ENCODE measurements at regions not wholly inside any gene's neighbourhood (a gene's known extent, or its start where the extent isn't known, plus 50 kb on each side); places are given as distances from the start of the nearest gene placed in this dataset.

DNA sequence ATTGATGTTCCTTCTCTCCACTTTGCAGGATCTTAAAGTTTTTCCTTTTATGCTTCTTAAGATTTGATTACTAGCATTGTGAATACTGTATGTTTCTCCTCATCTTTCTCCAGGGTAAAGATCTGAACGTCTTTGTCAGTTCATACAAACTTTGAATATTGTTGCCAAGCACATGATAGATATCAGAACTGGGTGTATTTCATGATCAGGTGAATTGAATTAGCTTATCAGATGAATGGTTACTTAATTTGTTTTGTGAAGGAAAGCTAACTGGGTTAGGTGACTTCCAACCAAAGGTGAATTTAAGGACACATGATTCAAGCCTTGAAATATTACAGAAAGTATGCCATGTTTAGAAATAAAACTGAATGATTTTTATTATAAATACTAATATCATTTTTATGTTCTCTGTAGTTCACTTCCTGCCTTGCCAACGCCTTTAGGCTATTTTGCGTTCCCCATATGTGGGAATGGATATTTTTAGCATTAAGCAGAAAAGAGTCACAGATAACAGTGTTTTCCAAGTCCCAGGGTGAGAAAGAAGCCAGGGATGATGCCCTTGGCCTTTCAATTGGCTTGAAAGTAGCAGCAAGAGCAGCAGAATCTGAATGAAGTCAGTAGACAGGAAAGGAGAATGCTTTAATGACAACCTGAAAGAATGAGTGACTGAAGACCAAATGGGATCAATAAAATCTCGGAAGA lies 752.1 kb downstream of the NCAM2 start:
- TF ChIP-seq, protein P1, sequence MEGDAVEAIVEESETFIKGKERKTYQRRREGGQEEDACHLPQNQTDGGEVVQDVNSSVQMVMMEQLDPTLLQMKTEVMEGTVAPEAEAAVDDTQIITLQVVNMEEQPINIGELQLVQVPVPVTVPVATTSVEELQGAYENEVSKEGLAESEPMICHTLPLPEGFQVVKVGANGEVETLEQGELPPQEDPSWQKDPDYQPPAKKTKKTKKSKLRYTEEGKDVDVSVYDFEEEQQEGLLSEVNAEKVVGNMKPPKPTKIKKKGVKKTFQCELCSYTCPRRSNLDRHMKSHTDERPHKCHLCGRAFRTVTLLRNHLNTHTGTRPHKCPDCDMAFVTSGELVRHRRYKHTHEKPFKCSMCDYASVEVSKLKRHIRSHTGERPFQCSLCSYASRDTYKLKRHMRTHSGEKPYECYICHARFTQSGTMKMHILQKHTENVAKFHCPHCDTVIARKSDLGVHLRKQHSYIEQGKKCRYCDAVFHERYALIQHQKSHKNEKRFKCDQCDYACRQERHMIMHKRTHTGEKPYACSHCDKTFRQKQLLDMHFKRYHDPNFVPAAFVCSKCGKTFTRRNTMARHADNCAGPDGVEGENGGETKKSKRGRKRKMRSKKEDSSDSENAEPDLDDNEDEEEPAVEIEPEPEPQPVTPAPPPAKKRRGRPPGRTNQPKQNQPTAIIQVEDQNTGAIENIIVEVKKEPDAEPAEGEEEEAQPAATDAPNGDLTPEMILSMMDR (conservative IDR thresholded peaks at IDR 0.05 in 1 of 2, IDR thresholded peaks at IDR 0.05 in 1 of 2; ENCODE audit: extremely low read depth in 1 of 2, insufficient read depth in 1 of 2, low read depth in 1 of 2, low read length in 2 of 2): no peak
- no peak for TF ChIP-seq EZH2 (IDR thresholded peaks at IDR 0.05; ENCODE audit: borderline replicate concordance, low read length)

Measured in mammary epithelial cell (primary cell).